NCI-H524 (cell line): ENCODE measurements at regions not wholly inside any gene's neighbourhood (a gene's known extent, or its start where the extent isn't known, plus 50 kb on each side); places are given as distances from the start of the nearest gene placed in this dataset.

Source experiments
- DNase-seq, 2 experiments: peaks; one replicate each; lab custom pipeline; 2025; lab: John Stamatoyannopoulos, UW

- no peak for DNase-seq
Measured at GRCh38 chr11:116442238-116442752, 330.5 kb downstream of the BUD13 start.

GRCh38 chr11:116439361-116439677, 333.5 kb downstream of the BUD13 start:
- no peak for DNase-seq

- no peak for DNase-seq
Measured at GRCh38 chr11:116438651-116439360, 334.0 kb downstream of the BUD13 start.

- DNase-seq = no peak
Measured at GRCh38 chr11:116434986-116435385, 337.8 kb downstream of the BUD13 start.

GRCh38 chr11:116432301-116432700, 340.5 kb downstream of the BUD13 start:
- no peak for DNase-seq

GRCh38 chr11:116431842-116432241, 340.9 kb downstream of the BUD13 start:
- no peak for DNase-seq

GRCh38 chr11:116428638-116428975, 344.2 kb downstream of the BUD13 start:
- no peak for DNase-seq

- peak in 1 of 2 experiments; percentile 6 for DNase-seq
Measured at GRCh38 chr11:116427903-116428637, 344.7 kb downstream of the BUD13 start.

GRCh38 chr11:116427337-116427902, 345.4 kb downstream of the BUD13 start:
- DNase-seq = no peak

- DNase-seq = no peak
Measured at GRCh38 chr11:116426761-116427160, 346.0 kb downstream of the BUD13 start.

GRCh38 chr11:116424615-116425261, 348.0 kb downstream of the BUD13 start:
- no peak for DNase-seq

- peak in 1 of 2 experiments; percentile 33 for DNase-seq
Measured at GRCh38 chr11:116422956-116423600, 349.7 kb downstream of the BUD13 start.

GRCh38 chr11:116422556-116422955, 350.2 kb downstream of the BUD13 start:
- no peak for DNase-seq

GRCh38 chr11:116421529-116422185, 351.1 kb downstream of the BUD13 start:
- DNase-seq = peak; percentile 26 to 81

- DNase-seq = peak in 1 of 2 experiments; percentile 25
Measured at GRCh38 chr11:116420770-116421528, 351.8 kb downstream of the BUD13 start.

- DNase-seq = no peak
Measured at GRCh38 chr11:116420030-116420429, 352.8 kb downstream of the BUD13 start.

GRCh38 chr11:116418388-116419041, 354.3 kb downstream of the BUD13 start:
- no peak for DNase-seq

- no peak for DNase-seq
Measured at GRCh38 chr11:116416852-116417251, 355.9 kb downstream of the BUD13 start.

GRCh38 chr11:116415095-116415494, 357.7 kb downstream of the BUD13 start:
- peak in 1 of 2 experiments; percentile 9 for DNase-seq

- no peak for DNase-seq
Measured at GRCh38 chr11:116414357-116414880, 358.4 kb downstream of the BUD13 start.
